Endothelial cell of hepatic sinusoid (primary cell): ENCODE measurements at regions not wholly inside any gene's neighbourhood (a gene's known extent, or its start where the extent isn't known, plus 50 kb on each side); places are given as distances from the start of the nearest gene placed in this dataset.

Source experiments
- in situ Hi-C: cut with HindIII; loops from 2 replicates; pipeline ENCODE4 v1.10.0; 2017; ENCODE audit warnings: low sequenced_read_pairs

DNA sequence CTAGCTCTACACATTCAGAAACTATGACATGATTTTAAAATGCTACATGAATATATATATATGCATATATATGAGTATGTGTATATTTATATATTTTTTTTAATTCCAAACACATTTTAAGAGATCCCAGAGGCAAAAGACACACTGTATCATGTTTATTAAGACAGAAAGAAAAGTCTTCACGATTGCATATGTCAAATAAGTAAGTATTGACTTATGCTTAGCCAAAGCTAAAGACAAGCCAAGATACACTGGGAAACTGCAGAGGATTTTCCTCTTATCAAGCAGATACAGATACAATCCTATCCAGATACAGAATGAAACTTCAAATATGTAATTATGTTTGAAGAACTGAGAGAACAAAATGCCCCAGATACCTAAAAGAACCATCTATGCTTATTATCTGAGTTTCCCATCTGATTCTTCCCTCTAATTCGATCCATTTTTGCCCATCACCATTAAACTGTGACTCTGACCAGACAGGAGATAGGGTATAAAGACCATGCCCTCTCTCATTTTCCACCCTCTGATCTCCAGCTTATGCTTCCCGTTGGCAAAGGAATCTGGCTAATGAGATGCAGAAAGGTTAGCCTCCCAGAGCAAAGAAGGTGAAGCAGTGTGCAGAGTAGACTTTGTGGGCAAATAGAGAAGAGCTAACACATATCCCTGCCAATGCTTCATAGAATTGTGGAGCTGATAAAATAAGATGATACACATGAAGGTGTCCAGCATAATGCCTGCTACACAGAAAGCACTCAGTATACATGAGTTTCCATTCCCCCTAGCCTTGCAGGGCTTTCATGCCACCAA is 131.0 kb upstream of the TARS1 start:
- in situ Hi-C loops: loop anchor here (5.0 kb wide), 1 partner anchor 68 kb away; no protein-coding TSS in a partner anchor

DNA sequence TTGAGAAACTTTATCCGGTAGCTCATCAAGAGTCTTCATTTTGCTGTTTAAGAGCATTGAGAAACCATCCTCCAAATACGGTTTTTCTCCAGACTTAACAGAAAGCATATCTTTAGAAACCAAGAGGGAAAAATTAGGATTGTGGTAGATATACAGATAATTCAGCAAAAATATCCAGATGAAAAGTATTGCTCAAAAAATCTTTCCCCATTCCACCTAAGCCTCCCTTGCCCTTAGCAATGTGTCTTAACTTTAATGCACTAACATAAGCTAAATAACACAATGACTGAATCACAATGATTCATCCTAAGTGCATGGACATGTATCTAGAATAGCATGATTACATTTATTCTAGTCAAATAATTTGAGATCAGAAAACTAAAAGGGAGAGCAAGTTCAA is 130.3 kb upstream of the TARS1 start:
- in situ Hi-C loops: loop anchor here (5.0 kb wide), 1 partner anchor 67 kb away; no protein-coding TSS in a partner anchor

DNA sequence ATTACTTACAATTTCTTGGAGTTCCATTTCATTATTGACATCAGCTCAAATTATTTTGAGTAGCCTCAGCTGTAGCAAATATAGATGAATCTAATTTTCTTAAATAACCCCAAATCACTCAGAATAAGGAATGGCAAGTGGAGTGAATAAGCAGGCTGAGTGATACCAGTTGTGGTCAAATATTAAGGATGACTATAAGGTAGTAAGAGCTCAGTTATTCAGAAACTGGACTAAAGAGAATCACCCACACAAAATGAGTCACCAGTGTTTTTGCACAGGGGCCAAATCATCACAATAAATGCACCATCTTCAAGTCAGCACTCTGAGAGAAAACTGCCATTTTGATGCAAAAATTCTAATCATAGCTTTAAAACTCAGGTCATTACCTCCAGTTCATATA is 128.9 kb upstream of the TARS1 start:
- in situ Hi-C loops: loop anchor here (5.0 kb wide), 1 partner anchor 65 kb away; no protein-coding TSS in a partner anchor

DNA sequence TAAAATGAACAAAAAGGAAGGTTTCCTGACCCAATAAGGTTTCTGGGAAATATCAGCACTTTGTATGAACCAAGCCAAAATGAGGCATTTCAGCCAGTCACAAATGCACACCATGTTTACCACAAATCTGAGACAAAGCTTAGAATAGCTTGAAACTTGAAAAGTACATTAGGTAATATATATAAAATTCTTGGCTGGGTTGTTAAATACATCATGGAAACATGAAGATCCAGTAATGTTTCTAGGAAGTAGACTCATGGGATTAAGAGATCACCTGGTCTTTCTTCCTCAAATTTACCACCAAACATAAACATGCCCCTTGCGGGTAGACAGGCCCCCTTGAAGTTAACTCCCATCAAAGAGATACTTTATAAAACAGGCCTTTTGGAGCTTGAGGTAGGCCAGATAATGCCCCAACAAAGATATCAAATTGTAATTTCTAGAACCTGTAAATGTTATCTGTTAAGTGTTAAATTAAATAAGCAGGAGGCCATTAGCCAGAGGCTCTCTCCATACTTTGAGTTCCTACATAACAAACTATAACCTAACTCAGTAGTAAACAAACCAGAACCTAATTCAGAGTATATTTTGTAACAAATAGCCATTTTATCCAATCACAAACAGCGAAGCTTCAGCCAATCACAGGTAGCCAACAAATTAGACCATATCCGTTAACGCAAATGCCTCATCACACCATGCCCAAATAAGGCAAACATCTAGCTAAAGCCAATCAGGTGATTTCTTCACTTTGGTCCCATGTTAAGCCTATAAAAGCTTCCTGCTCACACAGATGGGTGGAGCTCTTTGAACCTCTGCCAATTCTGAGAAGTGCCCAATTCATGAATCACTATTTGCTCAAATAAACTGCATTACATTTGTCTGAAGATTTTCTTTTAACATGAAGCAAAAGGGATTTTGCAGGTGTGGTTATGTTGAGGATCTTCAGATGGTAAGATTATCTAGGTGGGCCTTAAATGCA is 127.9 kb upstream of the TARS1 start:
- in situ Hi-C loops: loop anchor here (5.0 kb wide), 1 partner anchor 64 kb away; no protein-coding TSS in a partner anchor

DNA sequence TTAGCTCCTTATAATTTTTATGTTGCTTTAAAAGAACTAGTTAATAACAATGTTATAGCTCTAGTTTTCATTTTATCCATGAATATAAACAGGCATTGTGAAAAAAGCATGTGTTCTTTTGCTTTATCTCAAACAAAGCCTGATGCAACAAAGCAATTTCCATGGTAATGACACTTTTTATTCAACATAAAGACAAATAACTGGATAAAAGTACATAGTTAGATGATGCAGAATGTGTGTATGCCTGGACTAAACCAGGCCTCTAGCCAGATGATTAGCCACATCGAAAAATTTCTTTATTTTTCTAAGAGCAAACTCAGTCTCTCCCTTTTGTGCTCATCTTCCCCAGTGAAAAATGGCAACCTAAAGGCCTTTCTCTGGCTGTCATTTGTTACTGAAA is 125.6 kb upstream of the TARS1 start:
- in situ Hi-C loops: no loop called here

DNA sequence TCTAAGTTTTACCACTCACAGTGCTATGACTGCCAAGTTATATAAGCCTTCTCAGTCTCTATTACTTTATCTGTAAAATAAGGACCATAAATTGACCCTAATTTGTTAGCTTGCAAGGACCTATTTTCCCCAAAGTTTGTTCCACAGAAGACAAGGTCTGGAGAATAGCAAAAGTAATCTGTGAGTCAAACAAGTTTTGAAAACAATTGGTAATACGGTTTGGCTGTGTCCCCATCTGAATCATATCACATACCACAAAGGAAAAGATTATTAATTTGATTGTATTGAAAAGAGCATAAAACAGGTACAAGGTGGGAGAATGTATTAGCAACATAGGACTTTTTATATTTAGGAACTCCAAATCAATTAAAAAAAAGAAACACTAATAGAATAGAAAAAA is 124.0 kb upstream of the TARS1 start:
- in situ Hi-C loops: no loop called here

DNA sequence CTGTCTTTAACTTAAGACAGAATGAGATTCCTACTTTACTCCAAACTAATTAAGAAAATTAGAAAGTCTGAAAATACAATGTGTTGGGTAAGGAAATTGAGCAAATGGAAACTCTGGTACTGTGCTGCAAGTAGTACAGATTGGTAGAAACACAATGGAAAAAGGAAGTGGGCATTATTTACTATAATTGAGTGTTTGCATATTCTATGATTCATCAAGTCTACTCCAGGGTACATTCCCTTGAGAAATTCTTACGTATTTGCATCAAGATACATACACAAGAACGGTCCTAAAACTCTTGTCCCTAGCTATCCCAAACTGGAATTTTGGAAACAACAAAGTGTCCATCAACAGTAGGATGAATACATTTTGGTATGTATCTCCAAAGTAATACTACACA is 123.5 kb upstream of the TARS1 start:
- in situ Hi-C loops: no loop called here

DNA sequence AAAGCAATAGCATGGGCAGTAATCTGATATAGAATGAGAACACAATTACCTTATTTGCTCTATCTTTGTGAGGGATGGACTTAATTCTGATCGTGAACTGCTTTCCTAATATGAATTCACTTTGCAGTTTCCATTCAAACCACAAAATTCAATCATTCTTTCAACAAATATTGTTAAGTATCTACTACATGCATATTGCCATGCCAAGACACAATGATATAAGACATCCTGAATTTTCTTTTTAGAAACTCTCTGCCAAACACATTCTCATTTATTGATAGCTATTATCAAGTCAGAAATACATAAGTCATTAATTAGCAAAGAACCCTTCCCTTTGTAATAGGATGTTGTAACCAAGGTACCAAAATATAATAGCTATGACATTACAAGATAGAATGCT is 121.6 kb upstream of the TARS1 start:
- in situ Hi-C loops: no loop called here

DNA sequence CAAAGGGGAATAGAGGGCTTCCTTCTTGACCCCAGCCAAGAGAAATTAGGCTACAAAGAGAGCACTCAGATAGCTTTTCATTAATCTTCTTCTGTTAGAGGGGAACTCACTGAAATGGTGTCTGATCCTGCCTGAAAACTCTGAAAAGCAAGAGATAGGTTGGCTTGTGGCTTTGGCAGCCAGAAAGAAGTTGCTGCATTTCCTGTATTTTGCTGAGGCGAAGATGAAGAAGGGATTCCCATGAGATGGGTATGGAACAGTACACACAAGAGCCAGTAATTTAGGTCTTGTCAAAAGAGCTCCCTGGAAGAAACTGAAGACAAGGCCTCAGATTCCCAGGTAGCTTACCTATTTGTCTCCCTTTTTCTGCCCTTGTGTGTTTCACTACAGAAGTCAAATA is 120.9 kb upstream of the TARS1 start:
- in situ Hi-C loops: no loop called here

DNA sequence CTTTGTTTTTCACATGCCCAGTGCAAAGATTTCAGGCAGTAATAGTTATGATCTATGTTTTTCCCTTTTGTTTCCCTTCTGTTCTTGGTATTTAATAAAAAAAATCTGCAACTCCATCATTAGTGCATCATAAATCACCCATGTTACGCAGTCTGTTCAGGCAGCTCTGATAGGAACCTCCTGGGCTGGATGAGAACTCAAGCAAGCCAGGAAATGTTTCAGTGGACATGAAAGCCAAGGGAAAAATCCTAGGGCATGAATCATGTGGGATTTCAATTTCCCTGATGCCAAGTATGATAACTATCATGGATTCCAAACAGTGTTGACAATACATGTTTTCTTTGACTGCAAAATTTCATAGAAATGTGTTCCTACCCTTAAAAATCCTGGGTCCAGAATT is 119.7 kb upstream of the TARS1 start:
- in situ Hi-C loops: no loop called here

DNA sequence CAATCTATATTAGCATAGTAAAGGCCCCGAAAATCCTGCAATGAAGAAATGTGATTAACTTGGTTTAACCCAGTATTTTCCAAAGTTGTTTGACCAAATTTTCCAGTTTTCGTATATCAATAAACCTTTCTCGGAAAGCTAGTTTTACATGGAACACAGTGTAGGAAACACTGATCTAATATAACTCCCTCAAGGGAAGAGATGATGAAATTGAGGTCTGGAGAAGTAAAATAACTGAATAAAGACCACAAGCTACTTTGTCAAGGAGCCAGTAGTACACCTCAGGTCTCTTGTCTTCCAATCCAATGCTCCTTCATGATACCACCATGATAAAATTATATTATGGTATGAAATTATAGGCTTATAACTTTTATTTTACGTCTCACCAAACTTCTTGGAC is 118.1 kb upstream of the TARS1 start:
- in situ Hi-C loops: no loop called here

DNA sequence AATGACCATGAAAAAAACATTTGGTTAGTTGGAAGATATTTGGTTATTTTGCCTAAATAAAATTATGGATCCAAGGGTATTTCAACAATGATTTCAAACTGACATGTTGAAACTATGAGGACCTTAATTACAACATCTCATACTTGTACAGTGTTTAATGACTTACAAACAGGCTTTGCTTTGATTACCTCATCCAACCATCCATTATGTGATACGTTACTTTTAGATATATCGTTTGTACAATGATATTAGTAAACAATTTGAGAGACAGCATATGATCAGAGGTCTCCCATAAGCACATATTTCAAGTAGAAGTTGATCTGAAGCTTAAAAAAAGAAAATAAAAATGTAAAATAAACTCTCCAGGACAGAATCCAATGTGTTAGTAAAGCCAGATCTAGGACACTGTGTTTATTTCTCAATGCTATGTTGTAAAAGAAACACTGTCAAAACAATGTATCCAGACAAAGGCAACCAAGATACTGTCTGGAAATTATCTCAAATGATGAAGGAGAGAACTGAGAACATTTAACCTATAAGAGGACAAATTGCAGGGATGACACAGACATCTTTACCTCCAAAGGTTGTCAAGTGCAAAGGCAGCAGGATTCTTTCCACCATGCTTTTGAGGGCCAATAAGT is 116.0 kb upstream of the TARS1 start:
- in situ Hi-C loops: no loop called here

DNA sequence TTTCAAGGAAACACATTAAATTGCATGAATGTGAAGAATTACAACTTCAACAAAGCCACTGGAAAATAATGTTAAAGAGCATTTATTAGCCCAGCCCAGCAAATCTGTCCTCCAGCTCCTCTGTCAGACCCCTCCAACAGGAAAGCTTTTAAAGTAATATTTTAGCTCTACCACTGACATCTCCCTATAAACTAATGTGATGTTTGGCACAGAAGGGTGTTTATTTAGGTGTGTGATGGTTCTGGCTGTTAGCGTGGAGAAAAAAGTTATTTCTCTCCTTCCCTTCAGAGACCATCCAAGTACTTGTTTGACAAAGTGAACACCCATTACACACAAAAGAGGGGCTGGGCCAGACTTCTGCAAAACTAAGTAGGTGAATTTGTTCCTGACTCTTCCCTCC is 111.9 kb upstream of the TARS1 start:
- in situ Hi-C loops: no loop called here

DNA sequence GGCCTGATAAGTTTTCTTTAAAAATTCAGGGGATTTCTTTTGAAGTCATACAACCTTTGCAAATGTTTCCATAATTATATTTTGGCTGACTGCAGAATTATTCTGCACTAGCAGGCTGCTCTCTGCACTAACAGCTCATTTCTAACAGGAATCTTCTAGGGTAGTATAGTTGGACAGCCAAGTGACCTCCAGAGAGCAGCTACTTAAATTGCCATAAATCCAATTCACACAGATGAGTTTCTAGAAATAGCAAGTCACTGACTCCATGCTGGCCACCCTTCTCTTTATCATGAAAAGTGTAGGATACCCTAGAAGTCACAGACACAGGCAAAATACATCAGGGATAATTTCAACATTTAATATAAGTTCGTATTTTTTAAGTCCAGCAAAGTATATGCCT is 110.9 kb upstream of the TARS1 start:
- in situ Hi-C loops: no loop called here

DNA sequence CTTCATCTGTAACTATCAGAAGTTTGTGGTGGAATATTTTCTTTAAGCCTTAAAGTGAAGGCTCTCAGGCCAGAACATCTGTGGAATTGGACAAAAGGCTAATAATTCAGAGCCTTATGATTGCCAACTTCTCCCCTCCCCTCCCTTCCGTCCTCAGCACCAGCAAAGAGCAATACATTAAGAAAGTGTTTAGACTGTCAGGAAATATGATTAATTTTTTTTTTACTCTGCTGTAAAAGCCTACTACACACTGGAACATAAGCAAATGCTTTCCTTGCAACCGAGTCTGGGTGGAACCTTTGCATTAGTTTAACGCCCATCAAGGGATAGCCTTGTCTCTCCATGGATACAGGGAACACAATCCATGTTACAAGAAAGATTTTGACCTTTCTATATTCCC is 110.3 kb upstream of the TARS1 start:
- in situ Hi-C loops: no loop called here

DNA sequence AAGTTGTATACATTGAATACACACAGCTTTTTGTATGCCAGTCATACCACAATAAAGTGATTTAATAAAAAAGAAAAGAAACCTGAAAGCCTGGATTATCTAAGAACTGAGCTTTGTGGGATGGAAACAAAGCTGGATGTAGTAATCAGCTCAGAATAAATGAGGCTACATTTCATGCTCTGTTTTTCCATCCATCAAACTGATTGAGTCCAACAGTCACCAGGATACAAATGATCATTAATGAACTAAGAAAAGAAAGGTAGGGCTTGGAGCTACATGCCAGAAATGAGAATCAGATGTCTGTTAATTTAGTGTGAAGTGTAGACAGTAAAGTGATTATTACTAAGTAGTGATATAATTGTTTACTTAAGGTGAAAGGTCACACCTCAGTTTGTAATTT is 109.8 kb upstream of the TARS1 start:
- in situ Hi-C loops: no loop called here

DNA sequence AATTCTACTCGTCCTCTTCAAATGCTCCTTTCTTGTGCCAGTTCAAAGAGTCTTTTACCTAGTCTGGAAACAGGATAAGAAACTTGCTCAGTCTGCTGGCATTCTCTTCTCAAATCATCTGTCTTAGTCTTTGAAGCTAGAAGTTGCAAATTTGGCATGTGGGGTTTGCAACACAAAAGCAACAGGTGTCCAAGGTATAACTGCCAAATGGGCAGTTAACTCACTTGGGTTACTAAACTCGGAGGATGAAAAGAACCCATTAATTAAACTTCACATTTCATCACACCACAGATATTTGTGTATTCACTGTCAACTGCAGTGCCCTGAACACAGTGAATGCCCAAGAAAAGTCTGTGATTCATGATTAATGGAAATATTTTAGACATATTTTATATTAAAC is 108.0 kb upstream of the TARS1 start:
- in situ Hi-C loops: no loop called here

DNA sequence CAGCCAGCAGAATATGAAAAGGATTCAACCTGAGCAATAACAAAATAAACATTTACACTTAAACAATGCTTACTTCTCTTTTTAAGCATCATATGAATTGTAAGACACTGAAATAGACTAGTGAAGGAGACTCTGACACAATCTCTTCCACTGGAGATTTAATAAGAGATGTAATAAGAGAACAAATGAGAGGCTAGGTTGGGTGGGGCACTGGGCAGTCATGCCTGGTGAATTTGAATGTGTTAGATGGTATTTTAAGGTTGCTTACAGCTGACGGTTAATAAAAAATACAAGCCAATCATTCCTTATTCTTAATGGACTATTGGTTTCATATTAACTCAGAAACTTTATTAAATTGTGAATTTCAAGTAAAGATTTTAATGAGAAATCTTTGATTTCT is 105.9 kb upstream of the TARS1 start:
- in situ Hi-C loops: no loop called here

DNA sequence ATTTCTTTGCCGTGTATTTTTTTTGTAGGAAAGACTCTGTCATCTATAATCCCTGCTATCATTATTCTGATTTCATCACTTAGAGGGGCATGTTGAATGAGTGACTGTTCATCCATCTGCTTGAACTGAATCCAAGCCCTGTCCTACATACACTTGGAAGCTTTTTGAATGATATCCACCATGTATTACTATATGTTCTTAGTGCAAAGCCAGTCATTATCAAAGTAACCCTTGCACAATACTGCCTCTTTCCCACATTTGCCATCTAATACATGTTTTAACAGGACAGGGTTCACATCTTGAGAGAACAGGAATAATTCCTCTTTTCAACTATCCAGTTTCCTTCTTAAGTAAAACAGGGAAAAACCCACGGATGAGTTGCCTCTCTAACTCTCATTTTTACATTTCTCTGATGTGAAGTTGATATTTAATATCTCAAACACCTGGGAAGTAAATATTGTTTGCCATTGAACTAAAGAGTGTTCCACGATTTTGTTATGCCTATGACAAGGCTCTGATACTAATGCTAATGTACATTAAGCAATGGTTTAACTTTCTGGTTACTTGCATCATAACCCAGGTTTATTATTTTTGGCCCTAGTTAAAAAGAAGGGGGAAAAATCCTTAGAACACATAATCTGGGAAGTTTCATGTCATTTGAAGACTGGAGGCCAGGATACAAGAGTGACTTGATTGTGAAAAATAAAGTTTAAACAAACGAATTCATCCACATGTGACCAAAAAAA is 103.7 kb upstream of the TARS1 start:
- in situ Hi-C loops: no loop called here

DNA sequence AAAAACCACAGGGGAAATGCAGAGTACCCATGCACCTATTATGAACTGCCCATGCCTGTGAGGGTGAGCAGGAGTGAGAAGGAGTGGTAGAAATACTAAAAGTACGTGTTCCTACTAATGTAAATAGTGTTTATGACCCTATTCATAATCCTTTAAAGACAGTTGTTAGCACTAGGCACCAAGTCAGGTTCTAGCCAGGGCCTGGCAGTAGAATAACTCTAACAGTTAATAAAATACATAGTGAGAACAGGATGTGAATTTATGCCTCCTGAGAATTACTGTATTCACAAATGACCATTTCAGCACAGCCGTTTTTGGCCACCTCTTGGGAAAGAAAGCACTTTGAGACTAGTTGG is 103.2 kb upstream of the TARS1 start:
- in situ Hi-C loops: no loop called here
